MM.1S (cell line): ENCODE measurements at regions not wholly inside any gene's neighbourhood (a gene's known extent, or its start where the extent isn't known, plus 50 kb on each side); places are given as distances from the start of the nearest gene placed in this dataset.

Experiments
- DNase-seq: peaks from one replicate; pipeline ENCODE4 v3.0.0-alpha.2; 2015
- H2AFZ ChIP-seq: fragments of 300-600 bp; sonication (generic); 2 replicates; pipeline ENCODE4 v1.6.0; 2016; ENCODE audit warnings: antibody characterized with exemption, low read length
- H3F3A ChIP-seq: fragments of 300-600 bp; sonication (generic); 2 replicates; pipeline ENCODE4 v1.6.1; 2016; ENCODE audit warnings: mild to moderate bottlenecking, antibody characterized with exemption, low read length, moderate library complexity, mixed read lengths; ENCODE audit not compliant: insufficient read depth
- H3K27ac ChIP-seq: fragments of 300-600 bp; sonication (generic); 2 replicates; pipeline ENCODE4 v1.5.1; 2016; ENCODE audit warnings: mild to moderate bottlenecking, low read length
- H3K27me3 ChIP-seq: fragments of 300-600 bp; sonication (generic); replicated peaks from 2 replicates; pipeline ENCODE4 v1.6.0; 2016; ENCODE audit warnings: low read length; ENCODE audit not compliant: insufficient read depth
- H3K36me3 ChIP-seq: fragments of 300-600 bp; sonication (generic); replicated peaks from 2 replicates; pipeline ENCODE4 v1.6.1; 2016; ENCODE audit warnings: mild to moderate bottlenecking, low read length, mixed read lengths; ENCODE audit not compliant: insufficient read depth
- H3K4me1 ChIP-seq: fragments of 300-600 bp; sonication (generic); 2 replicates; pipeline ENCODE4 v1.6.1; 2016; ENCODE audit warnings: low read length, mixed read lengths
- H3K4me2 ChIP-seq: fragments of 300-600 bp; sonication (generic); 2 replicates; pipeline ENCODE4 v1.6.0; 2016; ENCODE audit warnings: low read depth, low read length
- H3K4me3 ChIP-seq: fragments of 300-600 bp; sonication (generic); 2 replicates; pipeline ENCODE4 v1.5.1; 2016; ENCODE audit warnings: low read length, mixed read lengths
- H3K79me2 ChIP-seq: fragments of 300-600 bp; sonication (generic); 2 replicates; pipeline ENCODE4 v1.6.1; 2016; ENCODE audit warnings: mixed run types, low read length, mixed read lengths
- H3K9ac ChIP-seq: fragments of 300-600 bp; sonication (generic); 2 replicates; pipeline ENCODE4 v1.6.1; 2016; ENCODE audit warnings: low read length, mixed read lengths
- H3K9me2 ChIP-seq: fragments of 300-600 bp; sonication (generic); replicated peaks from 2 replicates; pipeline ENCODE4 v1.6.1; 2016; ENCODE audit warnings: mild to moderate bottlenecking, low read length, mixed read lengths; ENCODE audit not compliant: insufficient read depth
- H3K9me3 ChIP-seq: fragments of 300-600 bp; sonication (generic); replicated peaks from 2 replicates; pipeline ENCODE4 v1.6.1; 2016; ENCODE audit warnings: mild to moderate bottlenecking, low read length, mixed read lengths; ENCODE audit not compliant: insufficient read depth
- H4K20me1 ChIP-seq: fragments of 300-600 bp; sonication (generic); 2 replicates; pipeline ENCODE4 v1.6.1; 2016; ENCODE audit warnings: mild to moderate bottlenecking, low read length, moderate library complexity, mixed read lengths; ENCODE audit not compliant: insufficient read depth
- EZH2 ChIP-seq: fragments of 300-600 bp; sonication (generic); optimal IDR thresholded peaks from 2 replicates; pipeline ENCODE3; 2017; ENCODE audit warnings: low read depth, mild to moderate bottlenecking, antibody characterized with exemption, low read length, mixed read lengths
- EZH2phosphoT487 ChIP-seq: fragments of 300-600 bp; sonication (generic); IDR thresholded peaks from 2 replicates; pipeline ENCODE4 v1.6.1; 2018; ENCODE audit warnings: antibody characterized with exemption, low read length
- TF ChIP-seq, protein P1 (sequence below): fragments of 300-600 bp; sonication (generic); IDR thresholded peaks from 2 replicates; pipeline ENCODE4 v1.5.1; 2016; ENCODE audit warnings: antibody characterized with exemption, low read length, mixed read lengths

DNA sequence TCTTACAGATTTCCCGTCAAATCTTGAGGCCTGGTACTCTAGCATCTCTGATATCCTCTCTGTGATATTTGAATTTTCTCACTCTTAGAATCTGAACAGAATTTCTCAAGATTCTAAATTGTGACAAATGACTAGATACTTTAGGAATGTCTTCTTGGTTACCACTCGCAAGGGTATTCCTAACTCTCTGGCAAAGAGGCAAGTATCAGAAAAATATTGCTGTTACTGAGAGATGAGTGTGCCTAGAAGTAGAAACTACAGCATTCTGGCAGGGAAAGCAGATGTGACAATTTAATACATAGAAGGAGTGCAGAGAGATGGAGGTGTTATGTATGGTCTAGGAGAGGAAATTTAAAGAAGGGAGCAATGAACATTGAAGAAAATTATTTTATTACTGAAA lies 467.8 kb downstream of the LRIG3 start:
- no peaks in the 10 kb centered on the region for H3K79me2 ChIP-seq
- no peak for TF ChIP-seq EZH2
- no peak for TF ChIP-seq EZH2phosphoT487
- TF ChIP-seq, protein P1, sequence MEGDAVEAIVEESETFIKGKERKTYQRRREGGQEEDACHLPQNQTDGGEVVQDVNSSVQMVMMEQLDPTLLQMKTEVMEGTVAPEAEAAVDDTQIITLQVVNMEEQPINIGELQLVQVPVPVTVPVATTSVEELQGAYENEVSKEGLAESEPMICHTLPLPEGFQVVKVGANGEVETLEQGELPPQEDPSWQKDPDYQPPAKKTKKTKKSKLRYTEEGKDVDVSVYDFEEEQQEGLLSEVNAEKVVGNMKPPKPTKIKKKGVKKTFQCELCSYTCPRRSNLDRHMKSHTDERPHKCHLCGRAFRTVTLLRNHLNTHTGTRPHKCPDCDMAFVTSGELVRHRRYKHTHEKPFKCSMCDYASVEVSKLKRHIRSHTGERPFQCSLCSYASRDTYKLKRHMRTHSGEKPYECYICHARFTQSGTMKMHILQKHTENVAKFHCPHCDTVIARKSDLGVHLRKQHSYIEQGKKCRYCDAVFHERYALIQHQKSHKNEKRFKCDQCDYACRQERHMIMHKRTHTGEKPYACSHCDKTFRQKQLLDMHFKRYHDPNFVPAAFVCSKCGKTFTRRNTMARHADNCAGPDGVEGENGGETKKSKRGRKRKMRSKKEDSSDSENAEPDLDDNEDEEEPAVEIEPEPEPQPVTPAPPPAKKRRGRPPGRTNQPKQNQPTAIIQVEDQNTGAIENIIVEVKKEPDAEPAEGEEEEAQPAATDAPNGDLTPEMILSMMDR = no peak
- H3K4me3 ChIP-seq = no peak overlapping the region
- H3F3A ChIP-seq = no peaks in the 10 kb centered on the region
- no peak overlapping the region for H3K9ac ChIP-seq
- H2AFZ ChIP-seq = no peak overlapping the region
- no peak for DNase-seq
- H3K27me3 ChIP-seq = no peaks in the 10 kb centered on the region
- H3K4me1 ChIP-seq = no peaks in the 10 kb centered on the region
- H4K20me1 ChIP-seq = no peaks in the 10 kb centered on the region
- H3K9me2 ChIP-seq = no peaks in the 10 kb centered on the region
- H3K36me3 ChIP-seq = no peaks in the 10 kb centered on the region
- no peak overlapping the region for H3K27ac ChIP-seq
- no peak overlapping the region for H3K4me2 ChIP-seq
- no peaks in the 10 kb centered on the region for H3K9me3 ChIP-seq

GRCh38 chr12:58453306-58453705 lies 467.0 kb downstream of the LRIG3 start:
- H3K79me2 ChIP-seq = no peaks in the 10 kb centered on the region
- no peaks in the 10 kb centered on the region for H3K9me2 ChIP-seq
- H3K27ac ChIP-seq = no peak overlapping the region
- H3K27me3 ChIP-seq = no peaks in the 10 kb centered on the region
- H3F3A ChIP-seq = no peaks in the 10 kb centered on the region
- no peaks in the 10 kb centered on the region for H3K36me3 ChIP-seq
- no peak for TF ChIP-seq EZH2
- TF ChIP-seq EZH2phosphoT487 = no peak
- TF ChIP-seq, protein P1 = no peak
- H3K4me2 ChIP-seq = no peak overlapping the region
- H3K9me3 ChIP-seq = no peaks in the 10 kb centered on the region
- H3K4me1 ChIP-seq = no peaks in the 10 kb centered on the region
- no peak for DNase-seq
- no peaks in the 10 kb centered on the region for H4K20me1 ChIP-seq
- no peak overlapping the region for H3K9ac ChIP-seq
- H2AFZ ChIP-seq = no peak overlapping the region
- no peak overlapping the region for H3K4me3 ChIP-seq

DNA sequence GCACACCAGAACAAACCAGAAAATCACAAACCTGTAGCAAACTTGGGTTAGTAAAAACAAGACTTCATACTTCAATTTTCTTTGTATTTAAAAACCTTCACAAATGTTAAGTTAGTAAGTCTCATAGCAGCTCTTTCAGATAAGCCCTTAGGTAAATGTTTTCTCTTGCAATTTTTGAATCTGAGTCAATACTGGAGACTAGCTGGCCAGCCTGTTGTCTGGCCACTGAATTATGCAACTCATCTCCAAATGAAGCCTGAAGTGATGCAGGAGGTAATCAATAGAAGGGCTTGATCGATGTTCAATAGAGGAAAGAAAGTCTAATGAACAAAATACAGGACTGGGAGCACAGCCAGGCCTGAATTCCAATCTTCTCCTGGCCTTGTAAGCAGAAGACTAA lies 465.2 kb downstream of the LRIG3 start:
- no peaks in the 10 kb centered on the region for H4K20me1 ChIP-seq
- no peaks in the 10 kb centered on the region for H3F3A ChIP-seq
- H3K9me3 ChIP-seq = no peaks in the 10 kb centered on the region
- DNase-seq = no peak
- H3K27me3 ChIP-seq = no peaks in the 10 kb centered on the region
- no peak overlapping the region for H2AFZ ChIP-seq
- no peak overlapping the region for H3K27ac ChIP-seq
- TF ChIP-seq EZH2phosphoT487 (no peak), EZH2 (no peak)
- TF ChIP-seq, protein P1 = no peak
- no peak overlapping the region for H3K4me2 ChIP-seq
- no peaks in the 10 kb centered on the region for H3K9me2 ChIP-seq
- H3K4me1 ChIP-seq = no peaks in the 10 kb centered on the region
- H3K79me2 ChIP-seq = no peaks in the 10 kb centered on the region
- H3K9ac ChIP-seq = no peak overlapping the region
- H3K36me3 ChIP-seq = no peaks in the 10 kb centered on the region
- no peak overlapping the region for H3K4me3 ChIP-seq
